OCI-LY7 (cell line): ENCODE measurements at regions not wholly inside any gene's neighbourhood (a gene's known extent, or its start where the extent isn't known, plus 50 kb on each side); places are given as distances from the start of the nearest gene placed in this dataset.

Source experiments
- BruUV-seq: library from RNA; stranded (reverse); fragments of 400-500 nt; replicated peaks from 2 replicates; lab custom pipeline; 2021; lab: Mats Ljungman, UMichigan
- CTCF ChIA-PET: fragments of 300-600 bp; sonication (Branson Sonifier 250); formaldehyde crosslinking; loops from one replicate; lab custom pipeline; 2022; ENCODE audit warnings: antibody characterized with exemption; ENCODE audit not compliant: unreplicated experiment; lab: Charles Lee
- POLR2A ChIA-PET: fragments of 300-600 bp; sonication (Branson Sonifier 250); formaldehyde crosslinking; loops from one replicate; lab custom pipeline; 2022; ENCODE audit warnings: antibody characterized with exemption; lab: Charles Lee
- DNase-seq: peaks from one replicate; pipeline ENCODE4 v3.0.0-alpha.2; 2015; ENCODE audit warnings: low spot score
- H2AFZ ChIP-seq: fragments of 200-600 bp; sonication (generic), shearing (Covaris generic); 2 replicates; pipeline ENCODE4 v1.6.1; 2014; ENCODE audit warnings: mild to moderate bottlenecking, antibody characterized with exemption, low read length, moderate library complexity
- H3K27ac ChIP-seq: fragments of 200-600 bp; sonication (generic); 2 replicates; pipeline ENCODE4 v1.5.1; 2014; ENCODE audit warnings: mixed run types, low read depth, mild to moderate bottlenecking, moderate library complexity, low read length, inconsistent platforms; ENCODE audit not compliant: poor library complexity, severe bottlenecking
- H3K36me3 ChIP-seq: fragments of 200-600 bp; sonication (generic); 2 replicates; pipeline ENCODE4 v1.6.1; 2014; ENCODE audit warnings: mild to moderate bottlenecking, antibody characterized with exemption, low read length, moderate library complexity, mixed read lengths; ENCODE audit not compliant: insufficient read depth
- H3K4me1 ChIP-seq: fragments of 200-600 bp; sonication (generic); 2 replicates; pipeline ENCODE4 v1.5.1; 2014; ENCODE audit warnings: mild to moderate bottlenecking, low read length; ENCODE audit not compliant: insufficient read depth, poor library complexity, severe bottlenecking
- H3K4me2 ChIP-seq: fragments of 200-600 bp; sonication (generic); 2 replicates; pipeline ENCODE4 v1.6.1; 2014; ENCODE audit warnings: mild to moderate bottlenecking, low read length
- H3K4me3 ChIP-seq: fragments of 200-600 bp; sonication (generic); 2 replicates; pipeline ENCODE4 v1.5.1; 2014; ENCODE audit warnings: mild to moderate bottlenecking, low read depth, low read length; ENCODE audit not compliant: poor library complexity, severe bottlenecking
- H3K79me2 ChIP-seq: fragments of 200-600 bp; sonication (generic); 2 replicates; pipeline ENCODE4 v1.6.1; 2016; ENCODE audit warnings: low read depth, mild to moderate bottlenecking, low read length, moderate library complexity, mixed read lengths; ENCODE audit not compliant: insufficient read depth
- H3K9me2 ChIP-seq: fragments of 200-600 bp; sonication (generic); 2 replicates; pipeline ENCODE4 v1.6.1; 2016; ENCODE audit warnings: mild to moderate bottlenecking, low read length, mixed read lengths; ENCODE audit not compliant: insufficient read depth
- H3K9me3 ChIP-seq: fragments of 200-600 bp; sonication (generic); 2 replicates; pipeline ENCODE4 v1.6.1; 2014; ENCODE audit warnings: mild to moderate bottlenecking, mixed run types, low read length, mixed read lengths
- H4K20me1 ChIP-seq: fragments of 200-600 bp; sonication (generic); 2 replicates; pipeline ENCODE4 v1.6.1; 2014; ENCODE audit warnings: mild to moderate bottlenecking, antibody characterized with exemption, low read length, moderate library complexity, mixed read lengths; ENCODE audit not compliant: insufficient read depth
- CTCF ChIP-seq: fragments of 200-600 bp; sonication (generic); conservative IDR thresholded peaks from 2 replicates; pipeline ENCODE4 v1.5.1; 2014; ENCODE audit warnings: mild to moderate bottlenecking, antibody characterized with exemption, low read length, moderate library complexity, mixed read lengths
- EZH2phosphoT487 ChIP-seq: fragments of 200-600 bp; sonication (generic); IDR thresholded peaks from 2 replicates; pipeline ENCODE4 v1.6.1; 2018; ENCODE audit warnings: low read depth, borderline replicate concordance, mild to moderate bottlenecking, mixed run types, antibody characterized with exemption, low read length, moderate library complexity, mixed read lengths
- intact Hi-C: fragments of 100-400 bp; cut with micrococcal nuclease; formaldehyde crosslinking; loops from one replicate; pipeline ENCODE4 v1.10.0; 2022; ENCODE audit not compliant: unreplicated experiment

- H3K79me2 ChIP-seq = no peaks in the 10 kb centered on the region
- no peaks in the 10 kb centered on the region for H3K4me1 ChIP-seq
- H3K27ac ChIP-seq = no peak overlapping the region
- BruUV-seq = no TSS peak
- no peak overlapping the region for H3K4me2 ChIP-seq
- no peaks in the 10 kb centered on the region for H4K20me1 ChIP-seq
- no peaks in the 10 kb centered on the region for H3K9me2 ChIP-seq
- TF ChIP-seq CTCF = no peak
- no peak for TF ChIP-seq EZH2phosphoT487
- ChIA-PET CTCF (no interaction called here), POLR2A (no interaction called here)
- H3K9me3 ChIP-seq = no peaks in the 10 kb centered on the region
- no peaks in the 10 kb centered on the region for H3K36me3 ChIP-seq
- no peak for DNase-seq
- no peak overlapping the region for H3K4me3 ChIP-seq
- intact Hi-C loops = no loop called here
- H2AFZ ChIP-seq = no peak overlapping the region
Observed at GRCh38 chr9:82443312-82443711, 454.7 kb downstream of the SPATA31D1 start.

- ChIA-PET POLR2A (no interaction called here), CTCF (no interaction called here)
- Histone ChIP-seq H3K79me2 (no peaks in the 10 kb centered on the region), H3K9me3 (no peaks in the 10 kb centered on the region), H3K4me3 (no peak overlapping the region), H3K9me2 (no peaks in the 10 kb centered on the region), H3K4me2 (no peak overlapping the region), H2AFZ (no peak overlapping the region), H4K20me1 (no peaks in the 10 kb centered on the region), H3K4me1 (no peaks in the 10 kb centered on the region), H3K27ac (no peak overlapping the region), H3K36me3 (no peaks in the 10 kb centered on the region)
- TF ChIP-seq EZH2phosphoT487 (no peak), CTCF (no peak)
- intact Hi-C loops = no loop called here
- no peak for DNase-seq
- no TSS peak for BruUV-seq
Observed at GRCh38 chr9:82445556-82445955, 457.0 kb downstream of the SPATA31D1 start.

GRCh38 chr9:82447343-82447742 lies 458.8 kb downstream of the SPATA31D1 start:
- ChIA-PET POLR2A (no interaction called here), CTCF (no interaction called here)
- Histone ChIP-seq H3K27ac (no peak overlapping the region), H3K4me3 (no peak overlapping the region), H4K20me1 (no peaks in the 10 kb centered on the region), H3K9me2 (no peaks in the 10 kb centered on the region), H3K79me2 (no peaks in the 10 kb centered on the region), H3K9me3 (no peaks in the 10 kb centered on the region), H3K4me2 (no peak overlapping the region), H3K4me1 (no peaks in the 10 kb centered on the region), H3K36me3 (no peaks in the 10 kb centered on the region), H2AFZ (no peak overlapping the region)
- no peak for DNase-seq
- TF ChIP-seq CTCF (no peak), EZH2phosphoT487 (no peak)
- intact Hi-C loops = no loop called here
- BruUV-seq = no TSS peak
